Urothelium cell line (cell line): ENCODE measurements at regions not wholly inside any gene's neighbourhood (a gene's known extent, or its start where the extent isn't known, plus 50 kb on each side); places are given as distances from the start of the nearest gene placed in this dataset.

Experiments used
- DNase-seq: peaks from one replicate; pipeline ENCODE4 v3.0.0; 2011; ENCODE audit warnings: low spot score, mixed read lengths
- FAIRE-seq: peaks from 2 replicates; lab custom pipeline; 2011; peaks lifted over from hg19 to GRCh38; lab: Jason Lieb, UNC

DNA sequence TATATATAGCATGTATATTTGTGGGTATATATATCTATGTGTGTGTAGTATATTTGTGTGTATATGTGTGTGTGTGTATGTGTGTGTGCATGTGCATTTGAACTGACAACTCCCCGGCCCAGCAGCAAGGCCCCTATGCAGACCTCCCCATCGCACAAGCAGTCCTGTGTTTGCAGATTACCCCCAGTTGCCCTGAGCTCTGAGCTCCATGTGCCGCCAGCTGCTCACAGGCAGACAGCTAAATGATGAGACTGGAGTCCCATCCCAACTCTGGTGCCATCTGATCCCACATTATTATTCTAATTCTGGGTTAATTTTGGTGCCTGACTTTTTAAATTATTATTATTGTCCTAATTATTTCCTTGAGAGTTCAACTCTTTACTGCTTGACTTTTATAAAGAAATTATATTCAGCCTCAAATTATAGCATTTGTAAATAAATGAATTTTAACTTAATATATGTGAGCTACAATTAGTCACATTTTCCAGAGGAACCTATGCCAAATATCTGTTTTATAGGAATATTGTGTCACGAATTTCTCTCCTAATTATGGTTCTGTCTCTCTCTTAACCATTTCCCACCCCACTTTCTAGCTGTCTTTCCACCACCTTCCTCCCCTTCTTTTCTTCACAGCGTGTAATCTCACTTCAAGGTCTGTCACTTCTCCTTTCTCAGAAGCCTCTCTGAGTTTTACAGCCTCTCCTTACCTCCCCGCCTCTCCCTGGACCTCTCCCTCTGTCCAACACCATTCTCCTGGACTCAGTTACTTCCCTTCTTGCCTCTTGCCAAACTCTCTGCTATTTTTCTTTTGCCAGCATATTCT, 90.6 kb upstream of the SYNDIG1 start:
- DNase-seq (no peak), FAIRE-seq (no peak)

DNA sequence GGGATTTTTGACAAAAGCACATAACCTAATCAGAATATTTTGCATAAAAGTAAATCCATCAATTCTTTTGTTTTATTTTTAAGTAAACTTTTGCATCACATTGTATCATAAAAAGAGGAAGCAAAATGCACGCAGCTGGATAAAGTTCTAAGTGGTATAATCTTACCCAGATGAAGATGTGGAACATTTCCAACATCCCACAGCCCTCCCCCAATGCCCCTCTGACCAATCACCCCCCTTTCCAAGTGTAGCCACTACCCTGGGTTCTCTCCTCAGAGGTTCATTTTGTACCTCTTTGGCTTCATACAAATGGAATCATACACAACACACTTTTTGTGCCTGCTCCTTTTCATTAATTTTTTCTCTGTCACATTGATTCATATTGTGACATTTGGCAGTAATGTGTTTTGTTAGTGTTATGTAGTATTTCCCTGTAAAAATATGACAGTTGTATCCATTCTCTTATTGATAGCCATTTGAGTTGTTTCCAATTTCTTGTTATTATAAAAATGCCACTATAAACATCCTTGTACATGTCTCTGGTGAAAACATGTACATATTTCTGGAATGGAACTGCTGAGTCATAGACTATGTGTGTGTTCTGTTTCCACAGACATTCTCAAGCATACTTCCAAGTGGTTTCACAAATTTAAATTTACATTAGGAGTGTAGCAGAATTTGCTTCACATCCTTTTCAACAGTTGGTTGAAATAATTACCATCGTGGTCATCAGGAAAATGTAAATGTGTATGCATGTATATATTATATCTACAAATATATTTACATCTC, 92.9 kb upstream of the SYNDIG1 start:
- FAIRE-seq (no peak), DNase-seq (no peak)

DNA sequence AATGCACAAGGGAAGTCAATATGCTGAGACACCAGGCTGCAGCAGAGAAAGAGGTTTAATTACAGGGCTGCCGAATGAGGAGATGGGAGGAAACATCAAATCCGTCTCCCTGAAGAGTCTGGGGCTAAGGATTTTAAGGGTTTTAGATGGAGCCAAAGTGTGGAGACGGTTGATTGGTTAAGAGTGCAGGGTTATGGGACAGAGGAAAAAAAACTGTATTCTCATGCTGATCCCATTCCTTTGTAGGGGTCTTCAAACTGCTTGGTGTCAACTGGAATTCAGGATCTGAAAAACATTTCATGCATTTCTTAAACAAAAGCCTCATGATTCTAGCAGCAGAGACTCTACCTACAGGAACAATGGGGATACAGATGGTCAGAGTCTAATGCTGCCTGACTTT, 96.1 kb upstream of the SYNDIG1 start:
- no peak for FAIRE-seq
- DNase-seq = no peak

DNA sequence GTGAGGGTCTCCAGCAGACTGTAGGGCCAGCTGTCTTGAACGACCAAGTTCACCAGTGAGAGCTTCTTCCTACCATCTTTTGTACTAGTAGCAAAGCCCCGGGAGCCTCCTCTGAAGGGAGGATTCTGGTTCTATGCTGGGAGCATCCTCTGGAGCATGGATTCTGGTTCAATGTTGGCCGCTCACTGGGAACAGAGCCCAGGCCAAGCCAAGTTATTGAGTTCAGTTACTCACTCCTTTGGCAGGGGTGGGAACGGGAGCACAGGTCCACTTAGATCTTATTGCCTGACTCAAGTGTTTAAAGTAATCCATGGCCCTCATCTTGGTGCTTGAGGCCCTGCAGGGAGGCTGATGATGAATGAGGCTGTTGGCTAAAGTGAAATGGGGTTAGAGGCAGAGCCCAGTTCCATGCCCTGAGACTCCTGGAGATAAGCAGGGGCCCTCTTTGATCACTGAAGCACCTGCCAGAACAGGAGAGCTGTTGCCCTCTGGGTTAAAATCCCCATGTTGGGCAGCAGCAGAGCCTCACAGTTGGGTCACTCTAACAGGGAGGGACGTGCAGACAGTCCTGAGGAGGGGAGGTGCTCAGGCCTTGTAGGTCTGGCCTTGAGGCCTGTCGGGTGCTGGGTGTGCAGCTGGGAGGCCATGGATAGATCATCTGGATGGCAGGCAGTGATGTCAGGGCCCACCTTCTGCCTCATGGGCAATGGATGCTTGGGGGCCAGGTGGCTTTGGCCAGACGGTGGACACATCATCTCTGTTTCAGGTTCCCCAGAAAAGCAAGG, 98.3 kb upstream of the SYNDIG1 start:
- FAIRE-seq = no peak
- no peak for DNase-seq

DNA sequence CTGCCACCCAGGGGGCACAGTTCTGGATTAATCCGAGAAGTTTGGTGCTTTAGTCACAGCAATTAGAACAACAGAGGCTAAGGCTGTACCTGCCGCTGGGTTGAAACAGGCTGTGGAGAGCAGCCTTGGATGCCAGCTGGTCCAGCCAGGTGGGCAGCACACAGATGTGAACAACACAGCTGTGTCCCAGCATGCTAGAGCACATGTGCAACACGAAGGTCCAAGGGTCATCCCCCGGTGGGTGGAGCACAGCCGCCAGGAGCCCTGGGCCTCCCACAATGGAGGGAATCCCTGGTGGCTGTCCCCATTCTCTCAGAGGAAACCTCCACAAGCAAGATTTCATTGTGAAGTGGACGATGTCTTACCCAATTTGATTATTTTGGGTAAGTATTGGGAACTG, 99.2 kb upstream of the SYNDIG1 start:
- no peak for FAIRE-seq
- no peak for DNase-seq

DNA sequence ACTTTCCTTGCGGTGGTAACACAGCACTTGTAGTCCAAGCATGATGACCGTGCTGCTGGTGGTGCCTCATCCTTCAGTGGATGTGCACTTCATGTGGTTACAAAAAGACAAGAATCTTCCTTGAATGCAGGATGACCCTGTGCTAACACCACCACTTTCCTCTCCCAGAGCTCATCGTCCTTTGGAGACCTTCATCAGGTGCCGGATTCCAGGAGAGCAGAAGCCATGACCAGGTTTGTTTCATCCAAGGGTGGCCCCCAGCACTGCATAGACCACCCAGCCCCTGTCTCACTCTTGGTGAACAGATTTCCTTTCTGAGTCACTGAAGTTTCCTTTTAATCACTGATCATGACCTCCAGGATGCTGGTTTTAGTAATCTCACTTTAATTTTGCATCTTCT, 101.2 kb upstream of the SYNDIG1 start:
- FAIRE-seq (no peak), DNase-seq (no peak)

DNA sequence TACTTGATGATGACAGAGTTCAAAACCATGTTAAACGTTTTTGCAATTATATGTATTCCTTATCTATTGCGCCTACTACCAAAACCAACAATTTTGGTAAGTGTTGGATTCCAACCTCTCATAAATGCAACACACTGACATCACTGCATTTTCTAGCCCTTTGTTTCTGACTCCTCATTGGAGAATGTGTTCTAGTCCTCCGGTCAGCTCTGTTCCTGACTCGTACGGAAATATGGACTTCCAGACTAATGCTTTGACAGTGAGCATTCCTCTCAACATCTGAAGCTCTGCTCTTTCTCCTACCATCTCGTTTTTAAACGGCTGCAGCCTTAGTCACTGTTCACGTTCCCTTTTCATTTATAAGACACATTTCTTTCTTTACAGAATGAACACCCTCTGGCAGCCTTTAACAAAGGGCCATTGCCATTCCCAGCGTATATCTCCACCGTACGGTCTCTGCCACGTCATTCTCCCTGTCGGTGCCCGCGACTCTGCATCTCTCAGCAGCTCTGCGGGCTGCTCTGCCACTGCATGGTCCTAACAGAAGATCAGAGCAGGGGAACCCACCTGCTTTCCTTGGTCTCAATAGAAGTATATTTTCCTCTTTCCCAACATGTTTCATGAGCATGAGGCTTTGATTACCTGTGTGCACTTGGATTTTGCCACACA, 103.0 kb upstream of the SYNDIG1 start:
- FAIRE-seq = no peak

DNA sequence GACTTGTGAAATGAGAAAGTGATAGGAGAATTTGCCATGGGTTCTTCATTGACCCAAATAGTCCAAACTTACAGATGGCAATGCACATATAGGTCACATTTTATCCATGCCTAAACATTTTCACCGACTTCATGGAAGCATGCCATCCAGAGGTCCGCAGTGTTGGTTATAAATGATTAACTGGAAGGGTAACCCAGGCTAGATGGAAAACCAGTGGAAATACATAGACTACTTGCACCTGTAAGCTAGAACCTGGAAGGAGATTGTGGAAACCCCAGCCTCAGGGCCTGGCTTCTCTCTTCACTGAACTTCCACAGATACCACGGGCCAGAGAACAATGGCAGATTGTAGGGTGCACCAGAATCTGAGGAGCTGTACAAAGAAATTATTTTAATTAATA, 103.8 kb upstream of the SYNDIG1 start:
- DNase-seq = no peak

More for the DNA sequence above, 103.0 kb upstream of the SYNDIG1 start:
- no peak for DNase-seq

DNA sequence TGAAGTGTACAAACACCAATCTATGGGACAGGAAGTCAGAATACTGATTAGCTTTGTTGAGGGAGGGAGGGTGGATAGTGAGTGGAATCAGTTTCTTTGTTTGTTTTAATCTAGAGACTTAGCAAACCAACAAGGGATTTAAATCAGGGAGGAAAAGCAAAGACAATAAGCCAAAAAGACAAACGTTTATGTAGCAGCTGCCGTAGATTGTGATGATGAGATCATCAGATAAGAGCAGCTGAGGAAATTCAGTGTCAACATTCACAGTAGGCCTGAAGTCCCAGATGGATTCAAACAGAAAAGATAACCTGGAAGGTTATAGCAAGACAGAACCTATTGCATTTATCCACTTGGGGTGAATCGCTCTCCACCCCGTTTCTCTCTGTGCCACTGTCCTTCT, 104.9 kb upstream of the SYNDIG1 start:
- FAIRE-seq = no peak
- no peak for DNase-seq

More for the DNA sequence above, 103.8 kb upstream of the SYNDIG1 start:
- FAIRE-seq = no peak

DNA sequence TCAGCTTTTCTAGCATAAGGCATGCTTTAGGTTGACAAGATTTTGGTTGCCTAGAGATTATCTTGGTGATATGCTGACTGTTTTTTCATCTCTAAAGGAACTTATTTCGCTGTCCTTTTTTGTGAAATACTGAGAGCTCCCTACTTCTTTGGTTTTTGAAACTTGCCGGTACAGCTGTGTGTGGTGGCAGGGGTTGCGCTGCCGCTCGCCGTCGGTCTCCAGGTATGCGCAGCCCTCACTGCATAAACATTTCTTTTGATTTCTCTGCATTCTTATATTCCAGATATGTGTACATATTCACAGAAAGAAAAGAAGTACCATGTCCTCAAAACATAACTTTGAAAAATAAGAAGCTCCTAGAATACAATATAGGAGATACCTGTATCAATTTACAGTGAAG, 106.4 kb upstream of the SYNDIG1 start:
- no peak for DNase-seq
- FAIRE-seq = no peak

DNA sequence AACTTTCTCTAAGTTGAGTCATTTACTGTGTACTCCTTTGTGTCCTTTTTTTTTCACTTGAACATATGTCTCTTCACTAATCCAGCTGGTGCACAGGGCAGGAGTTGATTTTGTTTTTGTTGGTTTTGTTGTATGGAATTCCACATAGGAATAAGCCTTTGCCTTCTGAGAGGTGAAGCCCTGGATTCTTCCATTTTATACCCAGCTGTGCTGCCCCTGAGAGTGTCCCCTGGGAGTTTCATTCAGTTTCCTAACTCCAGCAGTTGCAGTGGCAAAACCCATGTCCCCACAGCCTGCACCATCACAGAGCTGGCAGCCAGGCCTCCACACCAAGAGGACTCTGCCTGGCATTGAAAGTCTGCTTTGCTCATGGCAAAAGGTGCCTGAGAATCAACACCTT, 107.3 kb upstream of the SYNDIG1 start:
- DNase-seq = no peak
- FAIRE-seq = no peak

DNA sequence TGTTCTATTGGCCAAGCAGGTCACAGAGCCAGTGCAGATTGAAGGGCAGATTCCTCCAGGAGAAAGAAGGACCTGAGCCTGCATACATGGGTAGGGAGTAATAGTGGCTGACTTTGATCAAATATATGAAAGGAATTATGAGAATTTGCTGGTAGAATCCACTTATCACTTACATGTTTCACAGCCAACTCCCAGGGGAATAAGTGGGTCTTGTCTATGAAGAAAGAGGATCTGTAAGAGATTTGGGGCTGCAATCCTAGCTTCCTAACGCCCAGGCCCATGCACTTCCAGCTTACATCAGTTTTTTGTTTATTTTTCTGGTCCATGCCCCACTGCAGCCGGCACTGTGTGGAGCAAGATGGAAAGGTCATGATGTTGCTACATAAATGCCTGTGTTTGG, 107.9 kb upstream of the SYNDIG1 start:
- FAIRE-seq = no peak

DNA sequence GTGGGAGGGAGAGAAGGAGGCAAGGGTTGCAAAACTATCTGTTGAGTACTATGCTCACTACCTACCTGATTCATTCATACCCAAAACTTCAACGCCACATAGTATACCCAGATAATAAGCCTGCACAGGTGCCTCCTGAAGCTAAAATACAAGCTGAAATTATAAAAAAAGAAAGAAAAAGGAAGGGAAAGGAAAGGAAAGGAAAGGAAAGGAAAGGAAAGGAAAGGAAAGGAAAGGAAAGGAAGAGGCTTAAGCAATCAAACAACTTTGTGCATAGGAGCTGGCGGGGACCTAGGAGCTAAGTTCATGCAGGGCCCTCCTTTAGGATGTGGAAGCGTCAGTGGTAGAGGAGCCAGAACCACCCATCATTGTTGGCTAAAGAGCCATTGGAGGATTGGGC, 108.9 kb upstream of the SYNDIG1 start:
- no peak for DNase-seq
- FAIRE-seq = no peak

More for the DNA sequence above, 107.9 kb upstream of the SYNDIG1 start:
- no peak for DNase-seq

DNA sequence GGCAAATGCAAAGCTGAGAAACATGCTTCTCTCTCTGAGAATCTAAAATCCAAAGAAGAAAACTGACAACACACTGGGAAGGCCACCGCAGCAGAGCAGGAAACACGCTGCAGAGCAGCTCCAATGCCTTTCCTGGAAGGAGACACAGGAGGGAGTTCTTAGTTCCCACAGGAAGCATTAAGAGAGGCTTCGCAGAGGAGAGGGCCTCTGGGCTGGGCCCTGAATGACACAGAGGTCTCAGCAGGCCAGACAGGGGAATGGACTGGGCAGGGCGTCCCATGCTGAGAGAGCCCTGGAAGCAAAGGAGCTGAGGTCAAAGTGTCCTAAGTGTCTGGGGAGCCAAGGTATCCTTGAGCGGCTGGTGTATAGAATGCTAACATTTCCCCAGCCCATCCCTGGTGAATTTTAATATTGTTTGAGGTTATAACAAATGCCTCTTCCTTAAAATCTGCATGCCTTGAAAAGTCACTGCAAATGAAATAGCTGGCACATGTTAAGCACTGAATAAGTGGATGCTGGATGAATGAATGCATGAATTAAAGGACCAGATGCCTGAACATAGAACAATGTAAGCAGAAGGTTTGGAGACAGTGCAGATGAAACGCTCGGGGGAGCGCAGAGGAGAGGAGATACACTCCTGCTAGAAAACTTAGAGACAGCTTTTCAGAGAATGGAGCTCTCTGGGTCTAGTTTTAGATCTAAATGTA, 110.0 kb upstream of the SYNDIG1 start:
- DNase-seq (no peak), FAIRE-seq (no peak)

DNA sequence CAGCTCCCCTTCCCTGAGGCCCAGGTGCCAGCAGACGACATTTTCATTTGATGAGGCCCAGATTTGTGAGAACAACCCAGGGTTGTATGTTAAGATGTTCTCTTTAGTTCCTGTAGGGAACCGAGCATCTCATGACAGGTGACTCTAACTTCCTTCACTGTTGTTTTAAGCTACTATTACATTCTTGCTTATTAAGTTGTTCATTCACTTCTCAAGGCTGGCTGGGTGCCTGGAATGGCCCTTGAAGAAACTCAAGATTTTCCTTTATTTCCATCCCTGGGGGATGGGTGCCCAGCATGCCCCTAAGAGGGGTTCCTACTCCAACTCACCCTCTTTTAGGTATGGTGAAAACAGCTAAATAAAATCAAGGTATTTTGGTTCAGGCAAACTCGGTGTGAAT, 111.5 kb upstream of the SYNDIG1 start:
- no peak for FAIRE-seq
- no peak for DNase-seq

DNA sequence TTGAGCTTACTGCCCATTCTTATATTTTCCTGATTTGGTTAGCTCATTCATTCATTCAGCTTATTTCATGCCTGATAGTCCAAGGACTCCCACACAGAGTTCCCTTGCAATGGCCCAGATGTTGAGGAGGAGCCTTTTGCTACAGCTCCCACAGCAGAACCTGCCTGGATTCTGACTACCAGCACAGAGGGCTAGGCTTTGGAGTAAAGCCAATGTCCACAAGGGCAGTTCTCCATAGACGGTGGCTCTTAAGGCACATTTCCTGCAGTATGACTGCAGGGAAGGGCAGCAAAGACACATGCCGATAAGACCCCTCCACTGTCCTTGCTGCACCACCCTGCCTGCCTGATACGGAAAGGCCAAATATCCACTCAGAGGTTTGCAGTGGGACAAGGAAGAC, 112.3 kb upstream of the SYNDIG1 start:
- FAIRE-seq = no peak
- DNase-seq = no peak

DNA sequence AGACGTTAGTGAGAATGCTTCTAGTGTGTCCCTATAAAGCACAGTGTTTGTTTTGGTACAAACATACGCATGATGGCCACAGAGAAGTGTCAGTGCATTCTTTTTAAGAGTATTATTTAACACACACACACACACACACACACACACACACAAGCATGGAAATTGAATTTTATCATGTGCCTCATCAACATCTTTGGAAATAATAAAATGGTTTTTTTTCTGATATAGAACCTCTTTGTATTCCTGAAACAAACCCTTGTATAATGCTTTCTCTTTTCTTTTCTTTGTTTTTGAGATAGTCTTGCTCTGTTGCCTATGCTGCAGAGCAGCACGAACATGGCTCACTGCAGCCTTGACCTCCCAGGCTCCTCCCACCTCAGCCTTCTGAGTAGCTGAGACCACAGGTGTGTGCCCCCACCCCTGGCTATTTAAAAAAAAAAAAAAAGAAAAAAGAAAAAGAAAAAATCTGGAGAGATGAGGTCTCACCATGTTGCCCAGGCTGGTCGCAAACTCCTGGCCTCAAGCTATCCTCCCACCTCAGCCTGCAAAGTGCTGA, 116.2 kb upstream of the SYNDIG1 start:
- no peak for DNase-seq
- no peak for FAIRE-seq

DNA sequence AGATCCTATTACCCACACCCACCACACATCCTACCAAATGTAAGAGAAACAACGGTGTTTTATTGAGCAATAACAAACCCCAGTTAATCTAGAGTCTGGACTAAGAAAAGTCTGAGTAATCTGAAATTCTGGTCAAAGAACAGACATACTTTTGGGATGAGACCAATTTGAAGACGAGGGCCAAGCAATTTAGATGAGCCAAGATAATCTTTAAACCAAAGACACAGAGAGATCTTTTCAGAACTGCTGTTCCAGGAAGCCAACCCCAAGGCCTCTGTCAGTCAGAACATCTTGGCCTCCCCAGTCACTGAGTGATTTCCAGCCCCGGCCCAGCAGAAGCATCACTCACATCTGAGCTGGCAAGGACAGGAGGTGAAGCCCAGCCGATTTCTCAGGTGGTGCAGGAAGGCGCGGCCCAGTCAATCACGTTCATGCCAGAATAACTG, 118.5 kb upstream of the SYNDIG1 start:
- DNase-seq (no peak), FAIRE-seq (no peak)

DNA sequence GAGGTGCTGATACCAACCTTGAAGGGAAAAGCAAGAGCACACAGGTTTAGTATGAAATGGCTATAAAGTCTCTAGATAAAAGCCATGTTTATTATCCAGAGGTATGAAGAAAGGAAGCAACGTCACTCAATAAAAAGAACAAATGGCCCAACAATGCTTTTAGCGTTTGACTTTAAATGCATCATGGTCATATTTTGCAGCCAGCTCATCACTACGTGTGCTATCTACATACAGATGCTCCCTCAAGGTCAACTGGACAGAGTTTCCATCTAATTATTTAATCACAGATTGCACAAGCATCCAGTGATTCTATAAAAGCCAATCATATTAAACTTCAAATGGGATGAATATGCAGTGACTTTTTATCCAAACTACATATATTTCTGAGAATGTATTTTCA, 127.6 kb upstream of the SYNDIG1 start:
- FAIRE-seq = no peak

DNA sequence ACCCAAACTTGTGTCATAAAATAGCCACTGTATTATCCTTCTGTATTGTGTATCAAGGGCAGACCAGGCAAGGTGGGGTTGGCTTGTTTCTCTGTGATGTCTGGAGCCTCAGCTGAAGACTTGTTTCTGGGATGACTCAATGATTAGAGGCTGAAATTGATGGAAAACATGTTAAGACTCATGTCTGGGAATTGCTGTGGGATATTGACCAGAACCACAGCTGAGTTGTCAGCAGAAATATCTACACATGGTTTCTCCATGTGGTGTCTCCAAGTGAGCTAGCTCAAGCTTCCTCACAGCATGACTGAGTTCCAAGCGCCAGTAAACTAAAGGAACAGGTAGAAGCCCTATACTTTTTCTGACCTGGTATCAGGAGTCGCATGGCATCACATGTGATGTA, 128.5 kb upstream of the SYNDIG1 start:
- DNase-seq (no peak), FAIRE-seq (no peak)

More for the DNA sequence above, 127.6 kb upstream of the SYNDIG1 start:
- DNase-seq = no peak
